Glutamatergic neuron (in vitro differentiated cells): ENCODE measurements at regions not wholly inside any gene's neighbourhood (a gene's known extent, or its start where the extent isn't known, plus 50 kb on each side); places are given as distances from the start of the nearest gene placed in this dataset.

ENCODE experiments used
- DNase-seq: peaks from one replicate; pipeline ENCODE4 v3.0.0; 2022
- H3K27ac Mint-ChIP-seq: one replicate; pipeline ENCODE4 v1.8.0; 2020; ENCODE audit warnings: mild to moderate bottlenecking, mixed read lengths, inconsistent platforms; ENCODE audit not compliant: unreplicated experiment
- H3K27me3 Mint-ChIP-seq: one replicate; pipeline ENCODE4 v1.8.0; 2020; ENCODE audit warnings: mild to moderate bottlenecking, moderate library complexity, mixed read lengths, inconsistent platforms; ENCODE audit not compliant: unreplicated experiment
- H3K36me3 Mint-ChIP-seq: one replicate; pipeline ENCODE4 v1.8.0; 2020; ENCODE audit warnings: mild to moderate bottlenecking, mixed read lengths, inconsistent platforms; ENCODE audit not compliant: unreplicated experiment
- H3K4me1 Mint-ChIP-seq: one replicate; pipeline ENCODE4 v1.8.0; 2020; ENCODE audit warnings: mild to moderate bottlenecking, low read depth, mixed read lengths, inconsistent platforms; ENCODE audit not compliant: unreplicated experiment
- H3K4me3 Mint-ChIP-seq: one replicate; pipeline ENCODE4 v1.8.0; 2020; ENCODE audit warnings: mild to moderate bottlenecking, mixed read lengths, inconsistent platforms; ENCODE audit not compliant: unreplicated experiment
- H3K9me3 Mint-ChIP-seq: one replicate; pipeline ENCODE4 v1.8.0; 2020; ENCODE audit warnings: mild to moderate bottlenecking, moderate library complexity, mixed read lengths, inconsistent platforms; ENCODE audit not compliant: unreplicated experiment
- CTCF ChIP-seq: fragments of 200-600 bp; sonication (generic); IDR thresholded peaks from one replicate; pipeline ENCODE4 v1.5.0; 2021; ENCODE audit not compliant: partially characterized antibody, unreplicated experiment

- TF ChIP-seq CTCF, result no peak
- peak overlapping the region; percentile 3 for H3K4me3 Mint-ChIP-seq
- H3K9me3 Mint-ChIP-seq, result no peaks in the 10 kb centered on the region
- H3K27me3 Mint-ChIP-seq, result no peaks in the 10 kb centered on the region
- H3K4me1 Mint-ChIP-seq, result peaks cover 19% of the 10 kb centered on the region
- H3K27ac Mint-ChIP-seq, result peak overlapping the region; percentile 41
- no peak for DNase-seq
- no peaks in the 10 kb centered on the region for H3K36me3 Mint-ChIP-seq
Observed at GRCh38 chr5:117103703-117104102, 529.1 kb upstream of the SEMA6A start.

GRCh38 chr5:117102591-117102990 lies 528.0 kb upstream of the SEMA6A start:
- no peaks in the 10 kb centered on the region for H3K9me3 Mint-ChIP-seq
- DNase-seq, result no peak
- H3K27ac Mint-ChIP-seq, result peak overlapping the region; percentile 2

GRCh38 chr5:117100176-117100575 lies 525.6 kb upstream of the SEMA6A start:
- Mint-ChIP-seq H3K4me1 (peaks cover 34% of the 10 kb centered on the region), H3K27ac (no peak overlapping the region)
- TF ChIP-seq CTCF, result no peak

More at GRCh38 chr5:117102591-117102990, 528.0 kb upstream of the SEMA6A start:
- peaks cover 17% of the 10 kb centered on the region for H3K4me1 Mint-ChIP-seq
- no peak for TF ChIP-seq CTCF
- no peaks in the 10 kb centered on the region for H3K36me3 Mint-ChIP-seq
- H3K4me3 Mint-ChIP-seq, result no peak overlapping the region
- no peaks in the 10 kb centered on the region for H3K27me3 Mint-ChIP-seq

GRCh38 chr5:117098094-117098493 lies 523.5 kb upstream of the SEMA6A start:
- H3K27ac Mint-ChIP-seq, result no peak overlapping the region

More at GRCh38 chr5:117100176-117100575, 525.6 kb upstream of the SEMA6A start:
- H3K27me3 Mint-ChIP-seq, result no peaks in the 10 kb centered on the region
- no peaks in the 10 kb centered on the region for H3K9me3 Mint-ChIP-seq
- no peak for DNase-seq
- no peak overlapping the region for H3K4me3 Mint-ChIP-seq
- H3K36me3 Mint-ChIP-seq, result no peaks in the 10 kb centered on the region

More at GRCh38 chr5:117098094-117098493, 523.5 kb upstream of the SEMA6A start:
- peaks cover 2% of the 10 kb centered on the region for H3K9me3 Mint-ChIP-seq
- peaks cover 27% of the 10 kb centered on the region for H3K4me1 Mint-ChIP-seq
- no peaks in the 10 kb centered on the region for H3K27me3 Mint-ChIP-seq
- TF ChIP-seq CTCF, result no peak
- DNase-seq, result no peak
- no peak overlapping the region for H3K4me3 Mint-ChIP-seq
- no peaks in the 10 kb centered on the region for H3K36me3 Mint-ChIP-seq
